NT2/D1 (cell line): ENCODE measurements at regions not wholly inside any gene's neighbourhood (a gene's known extent, or its start where the extent isn't known, plus 50 kb on each side); places are given as distances from the start of the nearest gene placed in this dataset.

ENCODE experiments used
- DNase-seq: peaks from one replicate; pipeline ENCODE4 v3.0.0-alpha.2; 2011; ENCODE audit warnings: low read depth, low spot score
- H3K27me3 ChIP-seq: 2 replicates; pipeline ENCODE4 v1.6.0; 2011; ENCODE audit warnings: mild to moderate bottlenecking; ENCODE audit not compliant: insufficient read length, insufficient read depth
- H3K36me3 ChIP-seq: 2 replicates; pipeline ENCODE4 v1.6.1; 2011; ENCODE audit warnings: mild to moderate bottlenecking, low read length, mixed read lengths; ENCODE audit not compliant: insufficient read depth, insufficient read length
- H3K4me1 ChIP-seq: 2 replicates; pipeline ENCODE4 v1.5.1; 2011; ENCODE audit not compliant: insufficient read depth, insufficient read length
- H3K4me3 ChIP-seq: 2 replicates; pipeline ENCODE4 v1.5.1; 2011; ENCODE audit warnings: low read depth; ENCODE audit not compliant: insufficient read length
- H3K9ac ChIP-seq: 2 replicates; pipeline ENCODE4 v1.6.0; 2011; ENCODE audit warnings: low read depth; ENCODE audit not compliant: insufficient read length
- H3K9me3 ChIP-seq: 2 replicates; pipeline ENCODE4 v1.5.1; 2011; ENCODE audit warnings: mild to moderate bottlenecking, low read length; ENCODE audit not compliant: insufficient read depth
- SUZ12 ChIP-seq: IDR thresholded peaks from 2 replicates; pipeline ENCODE4 v1.6.1; 2011; ENCODE audit not compliant: insufficient read length, insufficient read depth; ENCODE audit errors: extremely low read depth
- YY1 ChIP-seq: IDR thresholded peaks from 2 replicates; pipeline ENCODE4 v1.6.1; 2011; ENCODE audit not compliant: insufficient read length, insufficient read depth
- ZNF274 ChIP-seq: IDR thresholded peaks from 2 replicates; pipeline ENCODE4 v1.6.1; 2011; ENCODE audit warnings: mild to moderate bottlenecking, low read depth, low read length

DNA sequence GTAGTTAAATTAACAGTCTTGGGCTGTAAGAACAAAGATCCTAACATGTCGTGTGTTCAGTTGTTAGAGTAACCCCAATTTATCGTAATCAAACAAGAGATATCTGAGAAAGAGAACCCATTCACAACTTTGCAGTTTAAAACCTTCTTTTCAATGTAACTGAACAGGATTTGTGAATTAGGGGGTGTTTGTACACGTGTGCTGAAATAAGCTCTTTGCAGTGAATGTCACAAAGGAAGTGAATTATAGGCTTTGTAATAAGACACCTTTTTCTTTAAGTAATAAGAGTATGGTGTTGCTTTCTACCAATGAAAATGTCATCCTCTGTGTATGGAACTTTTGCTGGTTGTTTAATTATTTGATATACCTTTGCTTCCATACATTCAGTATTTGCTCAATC is 114.0 kb downstream of the ALX1 start:
- Histone ChIP-seq H3K9ac (no peak overlapping the region), H3K9me3 (no peaks in the 10 kb centered on the region), H3K27me3 (no peaks in the 10 kb centered on the region), H3K4me1 (no peaks in the 10 kb centered on the region), H3K36me3 (no peaks in the 10 kb centered on the region), H3K4me3 (no peak overlapping the region)
- no peak for TF ChIP-seq YY1
- no peak for TF ChIP-seq ZNF274
- TF ChIP-seq SUZ12, result no peak
- DNase-seq, result no peak

DNA sequence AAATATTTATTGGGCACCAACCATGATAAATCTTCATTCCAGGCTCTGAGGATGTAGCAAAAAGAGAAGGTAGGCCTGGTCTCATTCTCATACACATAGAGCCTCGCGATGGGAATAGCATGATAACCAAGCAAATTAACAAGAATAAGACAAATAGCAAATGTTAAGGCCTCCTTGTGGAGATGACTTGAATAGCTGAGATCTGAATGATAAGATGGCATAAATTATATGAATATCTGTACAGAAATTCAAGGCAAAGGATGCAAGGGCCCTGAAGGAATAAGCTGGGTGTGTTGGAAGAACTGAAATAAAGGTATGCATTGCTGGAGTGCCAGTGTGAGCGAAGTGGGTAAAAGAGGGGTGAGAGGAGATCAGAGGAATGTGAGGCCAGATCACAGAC is 114.8 kb downstream of the ALX1 start:
- no peak overlapping the region for H3K4me3 ChIP-seq
- no peak for DNase-seq
- no peaks in the 10 kb centered on the region for H3K27me3 ChIP-seq
- H3K9me3 ChIP-seq, result no peaks in the 10 kb centered on the region
- no peak for TF ChIP-seq YY1
- no peak for TF ChIP-seq ZNF274
- TF ChIP-seq SUZ12, result no peak
- no peaks in the 10 kb centered on the region for H3K36me3 ChIP-seq
- H3K4me1 ChIP-seq, result no peaks in the 10 kb centered on the region
- no peak overlapping the region for H3K9ac ChIP-seq

DNA sequence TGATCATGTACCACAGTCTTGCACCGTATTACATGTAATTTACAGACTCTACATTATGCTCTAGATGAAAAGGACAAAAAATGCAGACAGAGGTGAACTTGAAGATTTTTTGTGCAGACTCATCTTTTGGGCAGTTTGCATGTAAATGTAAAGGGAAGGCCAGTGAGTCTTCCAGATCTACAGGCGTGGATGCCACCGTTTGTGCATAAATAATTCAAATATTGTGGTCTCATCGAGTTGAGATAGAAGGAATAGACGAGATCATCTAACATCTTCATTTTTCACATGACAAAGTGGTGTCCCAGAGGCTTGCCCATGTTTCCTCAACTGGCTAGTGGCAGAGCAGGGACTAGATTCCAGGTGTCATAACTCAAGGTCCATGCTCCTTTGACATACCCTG is 125.2 kb downstream of the ALX1 start:
- H3K27me3 ChIP-seq, result no peaks in the 10 kb centered on the region

DNA sequence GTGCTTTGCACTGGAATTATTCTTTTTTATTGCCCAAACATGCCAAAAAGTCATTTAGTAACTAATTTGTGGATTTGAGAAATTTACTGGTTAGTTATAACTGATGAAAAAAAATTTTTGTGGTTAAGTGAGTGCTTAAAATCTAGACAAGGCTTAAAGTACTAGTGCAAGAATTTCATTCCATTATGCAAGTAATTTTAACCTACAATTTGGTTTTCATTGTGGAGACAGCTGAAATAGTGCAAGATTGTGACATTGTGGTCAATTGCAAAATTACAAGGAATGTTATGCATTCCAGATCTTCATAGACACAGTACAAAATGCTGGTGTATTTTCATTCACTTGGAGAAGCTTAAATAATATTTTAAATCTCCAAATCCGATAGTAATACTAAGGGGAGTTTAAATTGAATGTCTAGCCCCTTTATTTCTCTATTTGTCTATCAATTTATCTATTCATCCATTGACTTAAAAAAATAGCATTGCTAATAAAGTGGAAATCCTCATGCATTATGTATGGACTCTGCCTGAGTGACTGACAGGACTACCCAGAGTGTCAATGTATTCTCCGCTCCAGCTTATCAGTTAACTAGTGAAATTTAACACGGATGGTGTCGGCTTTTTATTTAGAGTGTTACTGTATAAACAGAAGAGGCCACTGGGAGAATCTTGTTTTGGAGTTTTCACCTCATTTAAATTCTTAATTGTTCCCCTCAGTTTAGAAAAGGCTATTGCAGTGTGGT is 125.9 kb downstream of the ALX1 start:
- Histone ChIP-seq H3K27me3 (no peaks in the 10 kb centered on the region), H3K4me1 (no peaks in the 10 kb centered on the region), H3K4me3 (no peak overlapping the region), H3K9ac (no peak overlapping the region), H3K36me3 (no peaks in the 10 kb centered on the region), H3K9me3 (no peaks in the 10 kb centered on the region)
- DNase-seq, result no peak
- no peak for TF ChIP-seq SUZ12
- no peak for TF ChIP-seq YY1
- TF ChIP-seq ZNF274, result no peak

More for the DNA sequence above, 125.2 kb downstream of the ALX1 start:
- no peak for DNase-seq
- no peak for TF ChIP-seq ZNF274
- TF ChIP-seq SUZ12, result no peak
- TF ChIP-seq YY1, result no peak
- H3K4me1 ChIP-seq, result no peaks in the 10 kb centered on the region
- H3K9me3 ChIP-seq, result no peaks in the 10 kb centered on the region
- no peaks in the 10 kb centered on the region for H3K36me3 ChIP-seq
- no peak overlapping the region for H3K9ac ChIP-seq
- no peak overlapping the region for H3K4me3 ChIP-seq

DNA sequence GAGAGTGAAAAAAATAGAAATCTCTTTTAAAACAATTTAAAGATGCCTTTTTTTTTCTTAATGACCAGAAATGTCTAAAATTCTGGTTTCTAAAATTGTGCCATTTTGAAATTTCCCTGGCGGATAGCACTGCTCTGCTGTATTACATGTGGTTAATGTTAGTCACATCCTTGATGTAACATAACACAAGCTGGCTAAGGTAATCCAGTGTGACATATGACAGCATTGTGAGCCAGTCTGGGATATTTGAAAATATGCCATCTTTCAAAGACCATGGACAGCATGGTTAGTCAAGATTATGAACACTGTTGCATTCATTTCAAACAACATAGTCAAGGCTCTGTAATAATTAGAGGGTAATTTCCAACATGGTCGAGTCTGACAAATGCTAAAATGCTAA is 133.2 kb downstream of the ALX1 start:
- H3K9me3 ChIP-seq, result no peaks in the 10 kb centered on the region
- H3K9ac ChIP-seq, result no peak overlapping the region
- H3K27me3 ChIP-seq, result no peaks in the 10 kb centered on the region
- TF ChIP-seq YY1 (no peak), SUZ12 (no peak), ZNF274 (no peak)
- H3K36me3 ChIP-seq, result no peaks in the 10 kb centered on the region
- no peaks in the 10 kb centered on the region for H3K4me1 ChIP-seq
- H3K4me3 ChIP-seq, result no peak overlapping the region
- DNase-seq, result no peak

DNA sequence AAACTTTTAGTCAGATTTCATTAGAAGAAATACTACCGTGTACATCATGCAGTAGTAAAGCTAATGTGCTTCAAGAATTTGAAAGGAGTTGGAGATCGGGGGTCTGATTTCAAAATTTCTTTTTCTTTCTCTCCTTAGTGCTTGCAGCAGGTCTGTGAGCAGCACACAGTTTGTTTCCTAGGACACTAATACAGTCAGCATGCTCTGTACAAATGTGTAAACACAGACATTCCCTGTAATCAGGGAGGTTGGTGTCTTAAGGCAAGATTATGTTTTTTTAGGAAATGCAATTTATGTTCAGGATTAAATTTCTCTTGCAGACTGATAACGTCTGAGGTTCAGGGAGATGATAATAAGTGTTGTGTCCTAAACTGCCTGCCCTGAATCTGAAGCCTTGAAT is 142.7 kb downstream of the ALX1 start:
- no peak overlapping the region for H3K9ac ChIP-seq
- no peaks in the 10 kb centered on the region for H3K4me1 ChIP-seq
- no peak overlapping the region for H3K4me3 ChIP-seq
- no peaks in the 10 kb centered on the region for H3K36me3 ChIP-seq
- TF ChIP-seq YY1 (no peak), SUZ12 (no peak), ZNF274 (no peak)
- H3K27me3 ChIP-seq, result no peaks in the 10 kb centered on the region
- no peaks in the 10 kb centered on the region for H3K9me3 ChIP-seq
- DNase-seq, result no peak

DNA sequence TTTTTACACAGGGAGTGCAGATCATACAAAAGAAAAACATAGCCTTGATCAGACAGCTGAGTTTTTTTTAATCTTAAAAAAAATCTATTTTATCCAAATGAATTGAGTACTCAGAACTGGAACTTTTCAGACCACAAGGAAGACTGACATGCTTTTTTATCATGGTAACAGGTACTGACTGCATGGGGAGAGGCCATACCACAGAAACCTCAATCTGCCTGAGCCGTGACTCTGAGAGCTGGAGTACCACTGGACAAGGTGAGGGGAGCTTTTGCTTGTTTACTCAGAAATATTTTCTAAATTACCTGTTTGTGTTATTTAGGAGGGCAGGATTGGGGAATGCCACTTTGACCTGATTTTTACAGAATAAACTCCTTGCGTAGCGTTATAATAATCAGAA is 143.9 kb downstream of the ALX1 start:
- DNase-seq, result no peak
- TF ChIP-seq ZNF274 (no peak), SUZ12 (no peak), YY1 (no peak)
- Histone ChIP-seq H3K9me3 (no peaks in the 10 kb centered on the region), H3K36me3 (no peaks in the 10 kb centered on the region), H3K4me1 (no peaks in the 10 kb centered on the region), H3K9ac (no peak overlapping the region), H3K27me3 (no peaks in the 10 kb centered on the region), H3K4me3 (no peak overlapping the region)
